ENCODE measurements at regions not wholly inside any gene's neighbourhood (a gene's known extent, or its start where the extent isn't known, plus 50 kb on each side); places are given as distances from the start of the nearest gene placed in this dataset.

DNA sequence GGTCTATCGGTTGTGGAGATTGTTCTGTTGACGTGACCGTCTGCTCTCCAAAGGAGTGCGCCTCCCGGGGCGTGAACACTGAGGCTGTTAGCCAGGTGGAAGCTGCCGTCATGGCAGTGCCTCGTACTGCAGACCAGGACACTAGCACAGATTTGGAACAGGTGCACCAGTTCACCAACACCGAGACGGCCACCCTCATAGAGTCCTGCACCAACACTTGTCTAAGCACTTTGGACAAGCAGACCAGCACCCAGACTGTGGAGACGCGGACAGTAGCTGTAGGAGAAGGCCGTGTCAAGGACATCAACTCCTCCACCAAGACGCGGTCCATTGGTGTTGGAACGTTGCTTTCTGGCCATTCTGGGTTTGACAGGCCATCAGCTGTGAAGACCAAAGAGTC, 128.9 kb upstream of the DMRT1 start:
- TF ChIP-seq, protein P1, sequence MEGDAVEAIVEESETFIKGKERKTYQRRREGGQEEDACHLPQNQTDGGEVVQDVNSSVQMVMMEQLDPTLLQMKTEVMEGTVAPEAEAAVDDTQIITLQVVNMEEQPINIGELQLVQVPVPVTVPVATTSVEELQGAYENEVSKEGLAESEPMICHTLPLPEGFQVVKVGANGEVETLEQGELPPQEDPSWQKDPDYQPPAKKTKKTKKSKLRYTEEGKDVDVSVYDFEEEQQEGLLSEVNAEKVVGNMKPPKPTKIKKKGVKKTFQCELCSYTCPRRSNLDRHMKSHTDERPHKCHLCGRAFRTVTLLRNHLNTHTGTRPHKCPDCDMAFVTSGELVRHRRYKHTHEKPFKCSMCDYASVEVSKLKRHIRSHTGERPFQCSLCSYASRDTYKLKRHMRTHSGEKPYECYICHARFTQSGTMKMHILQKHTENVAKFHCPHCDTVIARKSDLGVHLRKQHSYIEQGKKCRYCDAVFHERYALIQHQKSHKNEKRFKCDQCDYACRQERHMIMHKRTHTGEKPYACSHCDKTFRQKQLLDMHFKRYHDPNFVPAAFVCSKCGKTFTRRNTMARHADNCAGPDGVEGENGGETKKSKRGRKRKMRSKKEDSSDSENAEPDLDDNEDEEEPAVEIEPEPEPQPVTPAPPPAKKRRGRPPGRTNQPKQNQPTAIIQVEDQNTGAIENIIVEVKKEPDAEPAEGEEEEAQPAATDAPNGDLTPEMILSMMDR (IDR thresholded peaks at IDR 0.05 in 4 of 5, conservative IDR thresholded peaks at IDR 0.05 in 1 of 5): no peak
- no peak for TF ChIP-seq POLR2A (IDR thresholded peaks at IDR 0.05)
